ENCODE measurements at regions not wholly inside any gene's neighbourhood (a gene's known extent, or its start where the extent isn't known, plus 50 kb on each side); places are given as distances from the start of the nearest gene placed in this dataset.

- no peaks in the 10 kb centered on the region for H3K9me3 ChIP-seq
- intact Hi-C loops (cut with DNase I): no loop called here
- no peak for DNase-seq
- ATAC-seq: no peak
- no peak overlapping the region for H3K27ac ChIP-seq
- TF ChIP-seq POLR2A (IDR thresholded peaks at IDR 0.05): no peak
- TF ChIP-seq, protein P1, sequence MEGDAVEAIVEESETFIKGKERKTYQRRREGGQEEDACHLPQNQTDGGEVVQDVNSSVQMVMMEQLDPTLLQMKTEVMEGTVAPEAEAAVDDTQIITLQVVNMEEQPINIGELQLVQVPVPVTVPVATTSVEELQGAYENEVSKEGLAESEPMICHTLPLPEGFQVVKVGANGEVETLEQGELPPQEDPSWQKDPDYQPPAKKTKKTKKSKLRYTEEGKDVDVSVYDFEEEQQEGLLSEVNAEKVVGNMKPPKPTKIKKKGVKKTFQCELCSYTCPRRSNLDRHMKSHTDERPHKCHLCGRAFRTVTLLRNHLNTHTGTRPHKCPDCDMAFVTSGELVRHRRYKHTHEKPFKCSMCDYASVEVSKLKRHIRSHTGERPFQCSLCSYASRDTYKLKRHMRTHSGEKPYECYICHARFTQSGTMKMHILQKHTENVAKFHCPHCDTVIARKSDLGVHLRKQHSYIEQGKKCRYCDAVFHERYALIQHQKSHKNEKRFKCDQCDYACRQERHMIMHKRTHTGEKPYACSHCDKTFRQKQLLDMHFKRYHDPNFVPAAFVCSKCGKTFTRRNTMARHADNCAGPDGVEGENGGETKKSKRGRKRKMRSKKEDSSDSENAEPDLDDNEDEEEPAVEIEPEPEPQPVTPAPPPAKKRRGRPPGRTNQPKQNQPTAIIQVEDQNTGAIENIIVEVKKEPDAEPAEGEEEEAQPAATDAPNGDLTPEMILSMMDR (IDR thresholded peaks at IDR 0.05): no peak
- no peaks in the 10 kb centered on the region for H3K36me3 ChIP-seq
- H3K27me3 ChIP-seq: no peaks in the 10 kb centered on the region
- H3K4me3 ChIP-seq: no peak overlapping the region
- H3K4me1 ChIP-seq: no peaks in the 10 kb centered on the region
Measured at GRCh38 chr4:60790608-60791007, 409.5 kb upstream of the ADGRL3 start.

DNA sequence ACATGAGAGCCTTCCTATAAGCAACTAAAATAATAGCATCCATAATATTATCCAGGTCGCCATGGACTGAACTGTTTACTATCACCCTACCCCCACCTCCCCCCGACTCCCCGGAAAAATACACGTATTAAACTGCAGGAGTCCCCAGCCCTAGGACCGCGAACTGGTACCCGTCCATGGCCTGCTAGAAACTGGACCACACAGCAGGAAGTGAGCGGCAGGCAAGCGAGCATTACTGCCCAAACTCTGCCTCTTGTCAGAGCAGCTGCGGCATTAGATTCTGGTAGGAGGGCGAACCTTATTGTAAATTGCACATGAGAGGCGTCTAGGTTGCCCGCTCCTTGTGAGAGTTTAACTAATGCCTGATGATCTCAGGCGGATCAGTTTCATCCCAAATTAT is 405.8 kb upstream of the ADGRL3 start:
- H3K4me3 ChIP-seq: no peak overlapping the region
- WGBS, 4 donors: 89 to 95% (median 91%) methylated on average over 14 of the region's 14 CpGs
- H3K27ac ChIP-seq: no peak overlapping the region
- H3K4me1 ChIP-seq: no peaks in the 10 kb centered on the region
- no peak for DNase-seq
- no peaks in the 10 kb centered on the region for H3K27me3 ChIP-seq
- no peaks in the 10 kb centered on the region for H3K9me3 ChIP-seq
- ATAC-seq: no peak
- intact Hi-C loops (cut with DNase I): no loop called here
- TF ChIP-seq, protein P1 (IDR thresholded peaks at IDR 0.05): no peak
- TF ChIP-seq POLR2A (IDR thresholded peaks at IDR 0.05): no peak
- H3K36me3 ChIP-seq: no peaks in the 10 kb centered on the region

DNA sequence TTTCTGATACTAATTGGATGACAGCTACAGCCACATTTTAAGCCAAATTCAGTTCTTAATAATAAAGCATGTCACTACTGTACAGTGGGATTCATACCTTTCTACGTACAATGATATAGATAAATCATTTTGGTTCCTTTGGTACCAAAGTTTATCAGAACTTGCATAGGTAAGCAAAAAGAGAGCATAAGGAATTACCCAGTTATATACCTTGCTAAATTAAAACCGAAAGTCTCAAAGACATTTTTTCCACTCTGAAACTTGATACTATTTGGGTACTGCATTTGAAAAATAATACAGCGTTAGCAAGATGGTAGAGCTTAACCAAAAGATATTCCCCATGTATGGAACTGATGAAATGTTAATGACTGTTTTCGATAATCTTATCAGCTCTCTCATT is 400.9 kb upstream of the ADGRL3 start:
- intact Hi-C loops (cut with DNase I): no loop called here
- Histone ChIP-seq H3K36me3 (no peaks in the 10 kb centered on the region), H3K27me3 (no peaks in the 10 kb centered on the region), H3K9me3 (no peaks in the 10 kb centered on the region), H3K27ac (no peak overlapping the region), H3K4me3 (no peak overlapping the region), H3K4me1 (no peaks in the 10 kb centered on the region)
- DNase-seq: no peak
- TF ChIP-seq POLR2A (IDR thresholded peaks at IDR 0.05): no peak
- TF ChIP-seq, protein P1 (IDR thresholded peaks at IDR 0.05): no peak
- 88 to 93% (median 89%) methylated on average over 4 of the region's 4 CpGs for WGBS, 4 donors
- no peak for ATAC-seq

DNA sequence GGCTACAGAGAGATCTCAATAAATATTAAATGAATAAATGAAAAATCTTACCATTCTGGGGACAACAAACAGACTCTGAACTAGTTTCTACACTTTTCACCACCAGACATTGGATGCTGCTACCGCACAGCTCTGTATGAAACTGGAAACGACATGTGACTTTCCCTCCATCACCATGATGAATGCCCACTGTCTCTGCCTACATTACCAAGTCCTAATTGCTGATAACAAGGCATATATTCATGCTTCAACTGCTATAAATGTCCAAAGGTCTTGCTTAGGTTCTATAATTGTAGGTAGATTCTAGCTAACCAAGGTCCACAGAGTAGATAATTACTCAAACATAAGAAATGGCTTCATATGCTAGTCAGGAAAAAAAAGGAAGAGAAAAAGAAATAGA is 399.4 kb upstream of the ADGRL3 start:
- TF ChIP-seq POLR2A (IDR thresholded peaks at IDR 0.05): no peak
- TF ChIP-seq, protein P1 (IDR thresholded peaks at IDR 0.05): no peak
- intact Hi-C loops (cut with DNase I): no loop called here
- WGBS, 4 donors: 76 to 90% (median 85%) methylated on average over 2 of the region's 2 CpGs
- Histone ChIP-seq H3K4me1 (no peaks in the 10 kb centered on the region), H3K4me3 (no peak overlapping the region), H3K36me3 (no peaks in the 10 kb centered on the region), H3K27me3 (no peaks in the 10 kb centered on the region), H3K9me3 (no peaks in the 10 kb centered on the region), H3K27ac (no peak overlapping the region)
- DNase-seq (no peak), ATAC-seq (no peak)

All from heart left ventricle (tissue), 16 donors.